ENCODE measurements at regions not wholly inside any gene's neighbourhood (a gene's known extent, or its start where the extent isn't known, plus 50 kb on each side); places are given as distances from the start of the nearest gene placed in this dataset.

GRCh38 chr18:55783921-55784320, 195.9 kb upstream of the TCF4 start:
- TF ChIP-seq TAF1 (IDR thresholded peaks at IDR 0.05; ENCODE audit: borderline replicate concordance, low read depth, low read length) (no peak), POLR2A (IDR thresholded peaks at IDR 0.05; ENCODE audit: low read depth, low read length) (no peak), POLR2AphosphoS5 (IDR thresholded peaks at IDR 0.05; ENCODE audit: low read depth, low read length) (no peak)

All from GM12892 (cell line).